HG03280 (cell line): ENCODE measurements at regions not wholly inside any gene's neighbourhood (a gene's known extent, or its start where the extent isn't known, plus 50 kb on each side); places are given as distances from the start of the nearest gene placed in this dataset.

Source experiments
- ATAC-seq: cut with Tn5 transposase; IDR thresholded peaks from one replicate; pipeline ENCODE4 v1.9.1; 2021; ENCODE audit warnings: mild to moderate bottlenecking, moderate library complexity; ENCODE audit not compliant: unreplicated experiment

DNA sequence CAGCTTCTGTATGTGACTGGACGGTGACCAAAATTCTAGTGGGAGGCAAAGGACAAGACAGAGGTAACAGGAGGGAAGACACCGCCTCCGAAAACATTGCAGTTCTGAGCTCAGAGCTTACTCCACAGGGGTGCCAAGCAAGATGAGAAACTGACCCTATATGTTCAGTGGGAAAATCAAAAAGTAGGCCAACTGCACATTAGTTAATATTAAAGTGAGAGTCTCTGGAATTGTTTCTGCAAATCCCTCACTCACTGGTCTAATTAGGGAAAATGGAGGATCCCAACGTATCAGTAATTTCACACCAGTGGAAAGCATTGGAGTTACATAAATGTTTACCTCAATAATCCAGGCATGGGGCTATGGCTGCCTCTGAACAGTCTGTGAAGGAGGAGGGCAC is 313.3 kb upstream of the KCNH8 start:
- no peak for ATAC-seq

GRCh38 chr3:18830087-18830486 is 318.2 kb upstream of the KCNH8 start:
- ATAC-seq: no peak

- ATAC-seq: no peak
These were observed 319.7 kb upstream of the KCNH8 start for GRCh38 chr3:18828637-18829036.

GRCh38 chr3:18827664-18828063 is 320.6 kb upstream of the KCNH8 start:
- no peak for ATAC-seq

DNA sequence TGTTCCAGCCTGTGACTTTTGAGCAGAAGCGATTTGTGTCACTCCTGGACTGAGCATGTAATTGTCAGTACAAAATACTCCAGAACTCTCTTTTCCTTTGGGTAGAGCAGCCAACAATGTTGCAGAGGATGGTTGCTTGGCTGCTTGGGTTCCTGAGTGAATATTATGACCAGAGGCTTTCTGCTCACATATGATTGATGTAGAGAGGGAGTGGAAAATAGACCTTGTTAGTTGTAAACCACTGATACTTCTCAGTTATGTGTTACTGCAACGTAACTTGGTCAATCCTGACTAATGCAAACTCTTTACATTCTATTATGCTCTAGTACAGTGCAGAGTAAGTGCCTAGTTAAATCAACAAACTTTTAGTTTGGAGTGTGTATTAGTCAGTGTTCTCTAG is 322.6 kb upstream of the KCNH8 start:
- ATAC-seq: no peak

DNA sequence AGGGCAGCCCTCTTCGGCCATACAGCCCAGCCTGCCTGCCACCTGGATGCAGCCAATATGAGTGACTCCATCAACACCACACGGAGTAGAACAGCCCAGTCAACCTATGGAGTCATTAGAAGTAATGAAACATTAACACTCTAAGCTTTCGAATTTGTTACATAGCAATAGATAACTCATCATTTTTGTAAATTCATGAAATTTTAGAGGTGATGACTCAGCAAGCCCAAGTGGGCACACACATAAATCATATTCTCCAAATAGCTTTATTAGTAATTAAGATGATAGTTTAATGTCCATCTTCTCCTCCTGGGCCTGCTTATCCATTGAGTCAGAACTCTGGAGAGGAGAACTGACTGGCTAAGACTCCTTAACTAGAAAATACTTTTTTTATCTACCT is 335.0 kb upstream of the KCNH8 start:
- no peak for ATAC-seq

DNA sequence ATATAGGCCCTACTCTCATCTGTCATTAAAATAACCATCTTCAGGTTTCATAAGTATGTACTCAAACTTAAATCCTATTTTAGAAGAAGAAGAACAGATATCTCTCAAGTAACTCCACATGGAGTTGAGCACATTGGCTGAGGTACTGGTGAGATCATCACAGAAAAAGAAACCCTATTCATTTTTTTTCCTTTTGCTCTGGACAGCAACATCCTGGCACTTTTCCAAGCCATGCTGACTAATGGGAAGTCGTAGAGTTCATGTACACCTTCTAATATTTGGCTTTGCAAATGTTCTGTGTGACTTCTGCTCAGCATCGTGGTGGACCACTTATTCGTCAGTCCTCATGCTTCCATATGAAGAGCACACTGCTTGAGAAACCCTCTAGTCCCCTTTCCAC is 336.0 kb upstream of the KCNH8 start:
- no peak for ATAC-seq

DNA sequence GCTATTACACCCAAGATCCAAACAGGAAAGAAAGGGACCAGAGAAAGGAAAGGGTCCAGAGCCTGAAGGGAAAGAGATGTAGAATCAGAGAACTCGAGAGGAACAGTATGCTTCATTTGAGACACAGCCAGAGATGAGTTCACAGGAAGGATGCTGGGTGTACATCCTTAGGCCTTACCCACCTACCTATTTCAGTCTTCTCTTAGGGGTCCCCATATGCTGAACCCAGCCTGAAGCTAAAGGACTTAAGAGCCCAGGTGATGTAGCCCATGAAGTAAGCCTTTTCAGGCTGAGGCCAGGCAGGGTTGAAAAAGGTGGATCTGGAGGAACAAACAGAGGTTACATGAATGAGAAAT is 338.0 kb upstream of the KCNH8 start:
- no peak for ATAC-seq

DNA sequence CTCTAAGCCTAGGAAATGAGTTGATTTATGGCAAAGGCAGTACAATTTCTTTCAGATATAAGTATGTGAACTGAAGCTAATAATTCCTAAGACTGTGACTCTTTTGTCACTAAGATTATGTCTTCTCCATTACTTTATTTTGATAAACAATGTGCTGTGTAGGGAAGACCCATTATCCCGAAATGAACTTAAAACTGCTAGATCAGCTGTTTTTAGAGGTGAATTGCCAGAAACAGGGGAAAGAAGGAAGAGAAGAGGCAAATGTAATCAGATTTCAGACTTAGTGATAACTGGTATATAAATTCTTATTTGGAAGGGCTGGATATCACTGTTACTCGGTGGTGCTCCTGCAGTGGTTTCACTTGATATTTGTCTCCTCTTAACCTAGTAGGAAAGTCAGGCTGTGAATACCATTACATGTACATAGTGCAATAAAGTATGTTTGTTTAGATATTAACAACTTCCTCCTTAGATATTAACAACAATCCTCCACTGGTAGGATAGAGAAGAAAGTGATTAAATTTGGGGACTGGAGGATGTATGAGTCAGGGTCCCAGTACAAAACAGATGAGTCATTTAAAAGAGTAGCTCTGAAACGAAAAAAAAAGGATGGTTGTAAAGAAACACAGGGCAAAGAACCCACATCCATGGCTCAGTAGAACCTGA is 338.5 kb upstream of the KCNH8 start:
- no peak for ATAC-seq

- ATAC-seq: no peak
These were observed 339.9 kb upstream of the KCNH8 start for GRCh38 chr3:18808429-18808828.

DNA sequence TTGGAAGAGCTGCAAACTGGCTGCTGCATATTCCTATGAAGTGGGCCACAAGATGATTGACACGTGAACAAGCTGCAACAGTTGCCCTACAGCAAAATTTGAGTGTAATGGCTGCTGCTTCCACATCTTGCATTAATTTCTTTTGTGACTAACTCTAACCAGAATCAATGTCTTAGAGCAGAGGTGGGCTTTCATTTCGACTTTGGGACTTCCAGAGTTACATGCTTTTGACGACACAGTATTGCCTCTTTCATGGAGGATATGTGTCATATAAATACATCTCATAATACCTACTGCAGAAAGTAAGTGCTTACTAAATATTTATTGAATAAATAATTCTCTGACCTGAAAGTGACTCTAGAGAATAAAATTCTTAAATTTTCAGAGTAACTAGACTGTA is 340.7 kb upstream of the KCNH8 start:
- ATAC-seq: no peak

- ATAC-seq: no peak
These were observed 341.7 kb upstream of the KCNH8 start for GRCh38 chr3:18806633-18807032.

DNA sequence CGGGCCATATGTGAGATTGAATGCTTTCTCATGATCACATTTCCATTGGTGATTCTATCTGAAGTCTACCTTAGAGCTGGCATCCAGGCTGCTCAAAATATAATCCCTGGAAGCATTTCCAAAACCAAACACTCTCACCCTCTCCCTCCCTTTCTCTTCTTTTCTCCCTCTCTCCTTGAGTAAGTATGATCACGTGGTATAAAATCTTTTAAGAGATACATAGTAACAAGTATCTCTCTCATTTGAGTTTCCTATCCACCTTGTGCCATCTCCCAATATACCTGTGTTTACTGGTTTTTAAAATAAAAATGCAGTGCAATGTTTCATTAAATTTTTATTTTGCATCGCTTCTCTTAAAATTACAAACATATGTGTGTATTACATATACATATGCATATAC is 350.9 kb upstream of the KCNH8 start:
- no peak for ATAC-seq

GRCh38 chr3:18795078-18795477 is 353.2 kb upstream of the KCNH8 start:
- no peak for ATAC-seq

- ATAC-seq: no peak
These were observed 356.6 kb upstream of the KCNH8 start for GRCh38 chr3:18791752-18792151.

- ATAC-seq: no peak
These were observed 357.1 kb upstream of the KCNH8 start for GRCh38 chr3:18791182-18791581.

DNA sequence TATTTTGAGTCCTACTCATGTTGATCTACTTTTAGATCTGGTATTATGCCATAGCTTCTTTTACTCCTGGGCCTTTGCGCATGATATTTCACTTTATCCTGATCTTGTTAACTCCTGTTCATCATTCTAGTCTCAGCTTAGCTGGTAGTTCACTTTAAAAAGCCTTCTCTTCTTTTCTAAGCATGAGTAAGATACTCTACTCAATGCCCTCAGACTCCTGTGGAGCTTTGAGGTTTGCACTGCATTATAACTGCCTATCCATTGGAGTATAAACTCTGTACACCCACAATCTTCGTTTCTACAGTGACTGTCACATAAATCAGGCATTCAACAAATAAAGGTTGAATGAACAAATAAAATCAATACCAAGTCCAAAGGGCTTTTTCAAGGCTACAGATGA is 357.9 kb upstream of the KCNH8 start:
- no peak for ATAC-seq

GRCh38 chr3:18789734-18790133 is 358.6 kb upstream of the KCNH8 start:
- ATAC-seq: no peak

DNA sequence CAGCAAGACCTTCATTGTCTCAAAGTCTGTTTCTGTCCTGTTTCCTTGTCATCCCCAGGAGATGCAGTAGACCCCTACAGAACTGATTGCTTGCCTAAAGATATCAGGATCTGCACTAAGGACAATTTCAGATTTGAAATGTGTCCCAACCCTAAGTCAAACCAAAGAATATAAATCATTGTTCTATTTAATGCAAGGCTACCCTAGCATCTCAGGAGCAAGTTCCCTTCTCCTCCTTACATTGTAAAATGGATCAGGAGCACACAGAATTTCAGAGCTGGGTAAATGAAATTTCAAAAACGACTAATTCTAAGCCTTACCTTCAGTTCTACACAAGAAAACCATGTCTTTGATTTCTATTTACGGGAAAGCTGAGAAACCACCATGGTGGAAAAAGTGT is 360.9 kb upstream of the KCNH8 start:
- ATAC-seq: no peak

- ATAC-seq: no peak
These were observed 361.5 kb upstream of the KCNH8 start for GRCh38 chr3:18786650-18787323.

DNA sequence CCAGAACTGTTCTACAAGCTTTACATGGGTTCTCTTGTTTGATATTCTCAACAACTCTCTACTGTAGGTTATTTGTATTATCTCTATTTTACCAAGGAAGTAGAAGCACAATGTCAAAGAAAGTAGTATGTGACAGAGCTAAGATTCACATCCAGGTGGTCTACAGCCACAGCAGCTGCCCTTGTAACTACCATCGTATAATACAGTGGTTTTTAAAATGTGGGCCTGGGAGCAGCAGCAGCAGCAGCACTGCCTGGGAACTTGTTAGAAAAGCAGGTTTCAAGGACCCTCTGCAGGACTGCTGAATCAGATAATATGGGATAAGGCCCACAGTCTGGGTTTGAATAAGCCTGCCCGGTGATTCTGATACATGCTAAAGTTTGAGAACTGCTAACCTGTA is 357.1 kb upstream of the SATB1 start:
- no peak for ATAC-seq

DNA sequence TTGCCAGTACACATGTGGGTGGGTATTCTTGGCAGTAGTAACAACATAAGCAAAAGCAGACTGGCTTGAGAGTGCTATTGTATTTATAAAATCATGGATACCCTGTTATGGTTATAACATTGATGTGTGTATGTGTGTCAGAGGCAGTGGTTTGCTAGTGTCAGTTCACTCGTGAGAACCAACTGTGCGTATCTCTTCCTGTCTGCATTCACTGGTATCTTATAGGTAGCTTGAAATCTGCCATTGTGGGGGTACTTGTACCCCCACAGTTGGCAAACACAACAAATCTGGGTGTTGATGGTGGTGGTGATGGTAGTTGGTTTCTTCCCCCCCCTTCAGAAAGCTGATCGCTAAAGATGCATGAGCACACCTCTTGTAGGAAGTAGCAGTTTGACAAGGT is 355.8 kb upstream of the SATB1 start:
- no peak for ATAC-seq

DNA sequence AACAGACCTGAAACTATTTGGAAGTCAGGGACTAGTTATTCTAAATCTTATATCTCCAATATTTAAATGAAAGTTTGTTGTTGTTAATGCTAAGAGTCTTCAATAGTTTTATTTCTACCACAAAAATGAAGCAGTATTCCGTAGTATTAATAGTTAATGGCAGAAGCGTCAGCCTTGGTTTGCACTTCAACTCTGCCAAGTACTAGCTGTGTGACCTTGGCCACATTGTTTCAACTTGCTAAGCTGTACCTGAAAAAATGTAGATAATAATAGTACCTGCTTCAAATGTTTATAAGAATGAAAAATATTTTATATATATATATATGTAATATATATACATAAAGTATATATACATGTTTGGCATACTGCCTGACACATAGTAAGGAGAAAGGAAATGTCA is 354.6 kb upstream of the SATB1 start:
- ATAC-seq: no peak
